OCI-LY3 (cell line): ENCODE measurements at regions not wholly inside any gene's neighbourhood (a gene's known extent, or its start where the extent isn't known, plus 50 kb on each side); places are given as distances from the start of the nearest gene placed in this dataset.

Source experiments
- EZH2phosphoT487 ChIP-seq: fragments of 200-600 bp; shearing (Covaris generic); IDR thresholded peaks from 2 replicates; pipeline ENCODE4 v1.6.1; 2018; ENCODE audit warnings: antibody characterized with exemption, mixed run types, low read depth
- TF ChIP-seq, protein P1 (sequence below): fragments of 200-600, 300-600 bp; sonication (generic); IDR thresholded peaks from 2 replicates; pipeline ENCODE4 v1.5.1; 2014; ENCODE audit warnings: antibody characterized with exemption, low read length, low read depth

DNA sequence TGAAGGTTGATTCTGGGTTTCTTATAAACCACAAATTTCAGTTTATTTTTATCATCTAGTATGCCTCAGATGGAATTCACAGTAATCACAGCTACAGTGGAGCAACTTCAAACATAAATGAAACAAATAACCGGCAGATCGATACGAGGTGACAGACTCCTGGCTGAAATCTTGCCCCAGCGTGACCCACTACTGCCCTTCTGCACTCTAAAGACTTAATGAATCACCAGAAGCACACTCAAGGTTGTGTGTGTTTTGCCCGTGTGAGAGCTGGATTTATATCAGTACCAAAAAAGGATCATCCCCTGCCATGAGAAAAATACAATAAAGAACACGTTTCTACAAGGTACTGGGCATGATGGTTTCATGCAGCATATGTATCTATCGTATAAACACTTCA, 161.7 kb downstream of the KLF12 start:
- TF ChIP-seq, protein P1, sequence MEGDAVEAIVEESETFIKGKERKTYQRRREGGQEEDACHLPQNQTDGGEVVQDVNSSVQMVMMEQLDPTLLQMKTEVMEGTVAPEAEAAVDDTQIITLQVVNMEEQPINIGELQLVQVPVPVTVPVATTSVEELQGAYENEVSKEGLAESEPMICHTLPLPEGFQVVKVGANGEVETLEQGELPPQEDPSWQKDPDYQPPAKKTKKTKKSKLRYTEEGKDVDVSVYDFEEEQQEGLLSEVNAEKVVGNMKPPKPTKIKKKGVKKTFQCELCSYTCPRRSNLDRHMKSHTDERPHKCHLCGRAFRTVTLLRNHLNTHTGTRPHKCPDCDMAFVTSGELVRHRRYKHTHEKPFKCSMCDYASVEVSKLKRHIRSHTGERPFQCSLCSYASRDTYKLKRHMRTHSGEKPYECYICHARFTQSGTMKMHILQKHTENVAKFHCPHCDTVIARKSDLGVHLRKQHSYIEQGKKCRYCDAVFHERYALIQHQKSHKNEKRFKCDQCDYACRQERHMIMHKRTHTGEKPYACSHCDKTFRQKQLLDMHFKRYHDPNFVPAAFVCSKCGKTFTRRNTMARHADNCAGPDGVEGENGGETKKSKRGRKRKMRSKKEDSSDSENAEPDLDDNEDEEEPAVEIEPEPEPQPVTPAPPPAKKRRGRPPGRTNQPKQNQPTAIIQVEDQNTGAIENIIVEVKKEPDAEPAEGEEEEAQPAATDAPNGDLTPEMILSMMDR, result no peak
- TF ChIP-seq EZH2phosphoT487, result no peak
